ENCODE measurements at regions not wholly inside any gene's neighbourhood (a gene's known extent, or its start where the extent isn't known, plus 50 kb on each side); places are given as distances from the start of the nearest gene placed in this dataset.

DNA sequence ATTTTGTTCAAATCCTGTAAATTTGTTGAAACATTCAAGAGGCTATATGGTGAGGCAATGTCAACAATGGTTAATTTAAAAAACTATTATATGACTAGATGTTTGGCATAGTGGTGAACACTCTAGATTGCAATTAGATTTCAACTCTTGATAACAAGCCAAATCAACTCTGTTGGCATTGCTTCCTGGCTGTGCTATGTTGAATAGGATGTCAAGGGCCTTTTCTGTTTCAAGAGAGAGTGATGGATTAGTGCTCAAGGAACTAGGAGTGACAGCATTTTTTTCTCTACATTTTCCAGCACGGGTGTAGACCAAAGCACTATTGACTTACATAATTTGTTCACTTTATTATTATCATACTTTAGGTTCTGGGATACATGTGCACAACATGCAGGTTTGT lies 172.4 kb upstream of the KCNH7 start:
- Histone ChIP-seq H3K4me3 (no peak overlapping the region), H3K4me1 (replicated peaks in 1 of 2) (no peaks in the 10 kb centered on the region), H3K27ac (no peak overlapping the region), H3K9me3 (replicated peaks in 1 of 3) (no peaks in the 10 kb centered on the region), H3K36me3 (replicated peaks in 1 of 2) (no peaks in the 10 kb centered on the region), H3K27me3 (no peaks in the 10 kb centered on the region)
- intact Hi-C loops (cut with DNase I): no loop called here
- TF ChIP-seq, protein P1, sequence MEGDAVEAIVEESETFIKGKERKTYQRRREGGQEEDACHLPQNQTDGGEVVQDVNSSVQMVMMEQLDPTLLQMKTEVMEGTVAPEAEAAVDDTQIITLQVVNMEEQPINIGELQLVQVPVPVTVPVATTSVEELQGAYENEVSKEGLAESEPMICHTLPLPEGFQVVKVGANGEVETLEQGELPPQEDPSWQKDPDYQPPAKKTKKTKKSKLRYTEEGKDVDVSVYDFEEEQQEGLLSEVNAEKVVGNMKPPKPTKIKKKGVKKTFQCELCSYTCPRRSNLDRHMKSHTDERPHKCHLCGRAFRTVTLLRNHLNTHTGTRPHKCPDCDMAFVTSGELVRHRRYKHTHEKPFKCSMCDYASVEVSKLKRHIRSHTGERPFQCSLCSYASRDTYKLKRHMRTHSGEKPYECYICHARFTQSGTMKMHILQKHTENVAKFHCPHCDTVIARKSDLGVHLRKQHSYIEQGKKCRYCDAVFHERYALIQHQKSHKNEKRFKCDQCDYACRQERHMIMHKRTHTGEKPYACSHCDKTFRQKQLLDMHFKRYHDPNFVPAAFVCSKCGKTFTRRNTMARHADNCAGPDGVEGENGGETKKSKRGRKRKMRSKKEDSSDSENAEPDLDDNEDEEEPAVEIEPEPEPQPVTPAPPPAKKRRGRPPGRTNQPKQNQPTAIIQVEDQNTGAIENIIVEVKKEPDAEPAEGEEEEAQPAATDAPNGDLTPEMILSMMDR (IDR thresholded peaks at IDR 0.05): no peak
- no peak for TF ChIP-seq POLR2A (IDR thresholded peaks at IDR 0.05)
- DNase-seq: no peak
- 44 to 64% (median 60%) methylated on average over 1 of the region's 1 CpG for WGBS, 4 donors

DNA sequence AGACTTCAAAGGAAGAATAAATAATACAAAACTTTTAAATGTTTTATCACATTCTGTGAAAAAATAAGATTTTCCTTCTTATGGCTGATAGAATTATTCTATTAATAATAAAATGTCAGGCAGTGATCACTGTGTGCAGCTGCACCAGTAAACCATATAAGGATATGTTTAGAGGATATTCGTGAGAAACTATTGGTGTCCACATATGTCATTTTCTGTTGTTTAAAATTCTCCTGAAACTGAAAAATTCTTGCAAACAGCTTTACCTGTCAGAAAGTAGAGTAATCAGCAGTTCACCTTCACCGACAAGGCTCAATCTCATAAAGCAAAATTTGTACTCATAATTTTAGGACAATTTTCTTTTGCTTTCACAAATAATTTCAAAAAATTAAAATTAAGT lies 170.1 kb upstream of the KCNH7 start:
- intact Hi-C loops (cut with DNase I): no loop called here
- no peaks in the 10 kb centered on the region for H3K36me3 ChIP-seq (replicated peaks in 1 of 2)
- no peak for TF ChIP-seq POLR2A (IDR thresholded peaks at IDR 0.05)
- TF ChIP-seq, protein P1 (IDR thresholded peaks at IDR 0.05): no peak
- no peaks in the 10 kb centered on the region for H3K27me3 ChIP-seq
- DNase-seq: no peak
- no peak overlapping the region for H3K4me3 ChIP-seq
- no peaks in the 10 kb centered on the region for H3K4me1 ChIP-seq (replicated peaks in 1 of 2)
- WGBS, 4 donors: 75 to 86% (median 82%) methylated on average over 2 of the region's 2 CpGs
- no peaks in the 10 kb centered on the region for H3K9me3 ChIP-seq (replicated peaks in 1 of 3)
- H3K27ac ChIP-seq: no peak overlapping the region

DNA sequence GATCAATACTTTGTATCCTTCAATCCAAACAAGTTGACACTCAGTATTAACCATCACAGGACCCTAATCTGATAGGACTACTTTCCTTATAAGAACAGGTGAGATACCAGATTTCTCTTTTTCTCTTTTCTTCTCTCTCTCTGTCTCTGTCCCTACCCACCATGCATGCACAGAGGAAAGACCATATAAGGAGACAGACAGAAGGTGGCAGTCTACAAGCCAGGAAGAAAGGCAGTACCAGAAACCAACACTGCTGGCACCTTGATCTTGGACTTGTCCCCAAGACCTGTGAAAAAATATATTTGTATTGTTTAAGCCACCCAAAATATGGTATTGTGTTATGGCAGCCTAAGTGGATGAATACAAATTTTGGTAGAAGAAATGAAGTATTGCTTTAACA lies 156.2 kb upstream of the KCNH7 start:
- TF ChIP-seq, protein P1 (IDR thresholded peaks at IDR 0.05): no peak
- TF ChIP-seq POLR2A (IDR thresholded peaks at IDR 0.05): no peak
- intact Hi-C loops (cut with DNase I): no loop called here

DNA sequence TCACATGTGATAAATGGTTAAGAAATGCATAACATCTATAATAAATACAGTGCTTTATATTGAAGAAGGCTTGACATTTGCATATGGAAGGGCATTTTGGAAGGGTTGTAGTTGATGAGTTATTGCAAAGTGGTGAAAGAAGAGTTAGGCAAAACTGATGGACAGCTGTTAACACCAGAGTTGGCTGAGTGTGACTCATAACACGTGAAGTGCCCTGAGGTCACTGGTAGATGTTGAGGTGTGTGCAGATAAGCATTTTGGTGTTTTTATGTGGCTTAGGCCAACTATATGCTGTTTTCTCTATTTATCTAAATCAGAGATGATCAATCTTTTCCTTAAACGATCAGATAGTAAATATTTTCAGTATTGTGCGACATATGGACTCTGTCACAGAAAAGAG lies 154.3 kb upstream of the KCNH7 start:
- no peak for DNase-seq
- intact Hi-C loops (cut with DNase I): no loop called here
- WGBS, 4 donors: 62 to 69% (median 64%) methylated on average over 3 of the region's 3 CpGs
- no peaks in the 10 kb centered on the region for H3K36me3 ChIP-seq (replicated peaks in 1 of 2)
- no peaks in the 10 kb centered on the region for H3K4me1 ChIP-seq (replicated peaks in 1 of 2)
- no peaks in the 10 kb centered on the region for H3K27me3 ChIP-seq
- no peak for TF ChIP-seq POLR2A (IDR thresholded peaks at IDR 0.05)
- TF ChIP-seq, protein P1 (IDR thresholded peaks at IDR 0.05): no peak
- no peak overlapping the region for H3K27ac ChIP-seq
- H3K9me3 ChIP-seq (replicated peaks in 1 of 3): no peaks in the 10 kb centered on the region
- no peak overlapping the region for H3K4me3 ChIP-seq

More for the DNA sequence above, 156.2 kb upstream of the KCNH7 start:
- H3K36me3 ChIP-seq (replicated peaks in 1 of 2): no peaks in the 10 kb centered on the region
- no peak for DNase-seq
- no peak overlapping the region for H3K4me3 ChIP-seq
- H3K9me3 ChIP-seq (replicated peaks in 1 of 3): no peaks in the 10 kb centered on the region
- H3K4me1 ChIP-seq (replicated peaks in 1 of 2): no peaks in the 10 kb centered on the region
- H3K27me3 ChIP-seq: no peaks in the 10 kb centered on the region
- H3K27ac ChIP-seq: no peak overlapping the region
